Right kidney (tissue), 1 donor: ENCODE measurements at regions not wholly inside any gene's neighbourhood (a gene's known extent, or its start where the extent isn't known, plus 50 kb on each side); places are given as distances from the start of the nearest gene placed in this dataset.

Experiments
- DNase-seq: peaks from one replicate; pipeline ENCODE4 v3.0.0-alpha.2; 2016

DNA sequence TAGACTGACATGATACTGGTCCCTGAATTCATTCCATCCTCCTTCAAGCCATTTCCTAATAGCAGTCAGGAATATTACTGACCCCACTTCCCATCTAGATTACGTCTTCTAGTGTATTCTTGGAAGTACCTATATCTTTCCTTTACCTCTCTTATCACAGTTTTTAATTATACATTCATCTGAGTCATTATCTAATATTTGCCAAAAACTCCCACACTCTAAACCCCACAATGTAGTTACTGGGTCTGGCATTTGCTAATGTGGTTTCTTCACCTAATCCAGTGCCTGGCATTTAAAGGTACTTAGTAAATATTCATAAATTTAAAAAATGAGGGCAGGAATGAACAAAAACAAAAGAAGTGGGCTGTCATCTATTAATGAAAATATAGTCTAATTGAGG is 441.8 kb upstream of the SETBP1 start:
- no peak for DNase-seq

DNA sequence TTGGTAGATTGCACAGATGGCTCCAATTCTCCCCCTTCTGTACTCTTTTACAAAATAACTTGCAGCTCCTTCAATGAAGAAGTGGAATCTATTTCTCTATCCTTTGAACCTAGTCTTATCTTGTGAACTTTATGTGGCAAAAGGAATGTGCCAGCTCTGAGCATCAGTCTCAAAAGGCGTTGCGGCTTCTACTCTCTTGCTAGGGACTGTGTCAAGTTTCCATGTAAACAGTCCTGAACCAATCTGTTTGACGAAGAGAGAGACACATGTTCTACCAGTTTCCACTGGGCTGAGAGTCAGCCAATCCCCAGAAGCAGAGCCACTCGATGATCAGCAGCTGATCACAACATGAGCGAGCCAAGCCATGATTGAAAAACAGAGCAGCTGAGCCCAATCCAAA is 439.7 kb upstream of the SETBP1 start:
- DNase-seq: no peak

DNA sequence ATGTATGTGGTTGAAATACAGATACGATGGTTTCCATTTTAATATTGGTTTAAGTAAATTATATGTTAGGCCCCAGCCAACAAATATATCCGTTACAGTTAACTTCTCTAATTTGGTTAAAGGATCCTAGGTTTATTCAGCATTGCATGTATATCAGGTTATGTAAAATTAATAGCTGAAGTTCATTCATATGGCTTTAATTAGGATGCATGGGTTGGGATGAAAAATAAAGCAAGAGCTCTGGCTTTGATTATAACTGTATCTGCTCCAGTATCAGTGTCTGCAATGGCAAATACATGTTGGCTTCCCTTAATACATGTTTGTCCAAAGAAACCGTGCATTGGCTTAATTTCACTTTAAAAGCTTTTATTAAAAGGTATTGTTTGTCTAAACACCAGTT is 435.7 kb upstream of the SETBP1 start:
- DNase-seq: no peak

DNA sequence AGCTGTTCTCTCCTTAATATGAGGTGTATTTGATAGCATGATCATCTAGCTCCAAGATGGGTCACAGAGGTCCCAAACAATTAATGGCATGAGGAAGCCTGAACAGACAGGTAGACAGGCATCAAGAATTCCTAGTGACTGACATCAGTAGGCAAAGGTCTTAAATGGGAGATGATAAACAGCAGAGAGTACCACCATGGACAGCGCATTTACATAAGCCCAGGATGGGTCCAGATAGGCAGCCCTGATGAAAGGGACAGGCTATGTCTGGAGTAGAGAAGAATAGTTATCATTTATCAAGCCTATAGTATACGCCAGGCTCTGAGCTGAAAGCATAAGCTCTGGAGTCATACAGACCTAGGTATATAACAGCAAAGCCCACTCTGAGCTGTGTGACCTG is 434.7 kb upstream of the SETBP1 start:
- DNase-seq: no peak

DNA sequence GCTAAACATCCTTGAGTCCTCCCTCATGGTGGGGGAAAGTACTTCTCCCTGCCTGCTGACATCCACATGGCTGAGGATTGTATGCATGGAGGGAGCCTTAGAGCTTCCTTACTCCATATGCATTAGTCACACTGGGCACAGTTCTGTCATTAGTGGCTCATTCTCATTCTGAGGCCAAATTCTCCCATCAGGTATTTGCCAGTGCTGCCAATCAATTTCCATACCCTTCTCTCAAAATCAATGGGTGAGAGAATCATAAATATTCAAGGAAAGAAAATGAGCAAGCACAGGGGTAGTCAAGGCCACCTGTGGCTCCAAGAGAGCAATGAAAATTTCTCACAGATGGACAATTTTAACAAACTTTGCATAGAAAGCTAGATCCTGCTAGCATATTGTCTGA is 422.6 kb upstream of the SETBP1 start:
- DNase-seq: no peak

DNA sequence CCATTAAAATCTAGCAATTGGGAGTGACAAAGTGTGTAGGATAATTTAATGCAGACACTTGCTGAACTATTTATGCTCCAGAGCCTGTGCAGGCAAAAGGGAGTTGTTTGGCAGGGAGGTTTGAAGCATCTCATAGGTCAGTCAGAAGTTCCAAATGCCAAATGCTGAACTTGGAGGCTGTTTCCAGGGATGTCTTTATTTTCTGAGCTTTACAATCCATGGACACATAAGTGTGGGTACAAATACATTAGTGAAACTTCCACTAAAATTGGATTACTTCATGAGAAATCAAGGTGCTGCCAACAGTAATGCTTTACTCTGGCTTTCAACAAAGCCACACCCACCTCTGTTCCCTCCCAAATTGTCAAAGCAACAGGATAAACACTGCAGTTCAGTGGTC is 422.1 kb upstream of the SETBP1 start:
- DNase-seq: no peak

DNA sequence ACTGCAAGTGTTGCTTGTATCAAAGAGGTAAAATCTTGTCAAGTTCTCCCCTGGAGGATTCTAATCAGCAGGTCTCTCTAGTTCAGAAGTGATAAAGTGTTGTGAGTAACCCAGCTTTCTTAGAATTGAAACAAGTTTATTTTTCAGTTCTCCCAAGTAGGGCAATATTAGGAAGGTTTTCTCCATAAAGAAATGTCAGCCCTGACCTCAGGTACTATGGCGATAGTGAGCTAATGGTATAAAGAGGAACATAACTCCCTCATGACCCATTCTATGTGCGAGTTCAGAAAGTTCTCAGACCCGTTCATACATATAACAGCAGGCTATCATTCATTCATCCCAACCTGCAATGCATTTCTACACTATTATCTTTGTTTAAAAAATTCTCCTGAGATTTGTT is 421.1 kb upstream of the SETBP1 start:
- DNase-seq: no peak

DNA sequence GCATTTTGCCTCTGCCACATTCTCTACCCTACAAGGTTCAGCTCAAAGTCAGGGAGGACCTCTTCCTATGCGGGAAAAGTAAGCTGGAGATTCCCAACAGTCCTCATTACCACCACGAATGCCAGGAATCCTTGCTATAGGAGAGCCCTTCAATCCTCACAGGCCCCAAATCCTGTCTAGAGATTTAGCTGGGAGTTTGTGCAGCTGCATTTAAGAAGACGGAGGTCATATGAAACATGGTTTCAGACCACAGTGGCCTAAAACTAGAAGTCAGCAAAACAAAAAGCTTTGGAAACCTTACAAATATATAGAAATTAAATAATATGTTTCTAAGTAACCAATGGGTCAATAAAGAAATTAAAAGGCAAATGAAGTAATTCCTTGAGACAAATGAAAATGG is 415.3 kb upstream of the SETBP1 start:
- DNase-seq: no peak

DNA sequence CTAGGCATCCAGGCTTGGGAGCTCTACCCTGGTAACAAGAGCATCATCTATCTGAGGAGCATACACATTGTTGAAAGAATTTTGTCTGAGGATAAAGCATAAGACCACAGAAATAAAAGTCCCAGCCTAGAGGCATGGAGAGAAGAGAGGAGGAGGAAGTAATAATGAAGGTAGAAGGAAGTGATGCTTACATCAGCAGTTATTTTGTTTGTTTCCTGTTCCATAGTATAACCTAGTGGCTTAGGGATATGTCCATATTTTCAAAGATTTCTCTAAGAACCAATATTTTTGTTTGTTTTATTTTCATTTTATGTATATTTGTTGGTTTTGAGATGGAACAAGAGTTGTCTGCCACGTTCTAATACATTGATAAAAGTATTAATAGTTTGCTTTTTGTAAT is 407.4 kb upstream of the SETBP1 start:
- no peak for DNase-seq

DNA sequence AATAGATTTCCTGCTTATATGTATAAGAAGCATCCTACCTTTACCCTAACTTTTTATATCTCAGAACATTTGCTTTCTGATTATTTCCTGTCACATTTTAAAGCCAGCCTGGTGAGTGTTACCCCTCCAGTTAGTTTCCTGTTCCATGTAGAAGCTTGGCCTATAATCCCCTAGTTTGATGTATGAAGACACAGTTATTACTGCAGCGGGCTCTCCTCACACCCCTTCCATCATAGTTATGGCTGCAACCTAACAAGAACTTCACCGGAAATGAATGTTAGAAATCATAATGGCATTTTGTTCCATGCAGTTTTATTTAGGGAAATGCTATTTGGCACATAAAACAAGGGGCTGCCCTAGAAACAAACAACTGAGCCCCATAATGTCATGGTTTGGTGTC is 400.2 kb upstream of the SETBP1 start:
- no peak for DNase-seq

DNA sequence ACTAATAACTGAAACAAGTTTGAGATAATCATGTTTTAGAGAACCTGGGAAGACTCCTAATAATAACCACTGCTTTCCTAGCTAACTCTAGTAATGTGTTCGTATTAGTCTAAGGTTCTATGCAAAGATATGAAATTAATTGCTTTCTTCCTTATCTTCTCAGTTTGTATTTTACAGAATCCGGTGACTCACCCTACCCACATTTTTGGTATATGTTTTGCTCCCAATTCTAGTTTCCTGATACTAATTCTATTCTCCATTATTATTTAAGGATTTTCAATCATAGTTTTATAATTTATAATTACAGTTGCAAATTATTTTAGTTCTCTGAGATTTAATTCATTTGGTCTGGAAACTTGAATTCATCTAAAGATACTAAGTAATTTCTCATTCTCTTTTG is 394.6 kb upstream of the SETBP1 start:
- DNase-seq: no peak

DNA sequence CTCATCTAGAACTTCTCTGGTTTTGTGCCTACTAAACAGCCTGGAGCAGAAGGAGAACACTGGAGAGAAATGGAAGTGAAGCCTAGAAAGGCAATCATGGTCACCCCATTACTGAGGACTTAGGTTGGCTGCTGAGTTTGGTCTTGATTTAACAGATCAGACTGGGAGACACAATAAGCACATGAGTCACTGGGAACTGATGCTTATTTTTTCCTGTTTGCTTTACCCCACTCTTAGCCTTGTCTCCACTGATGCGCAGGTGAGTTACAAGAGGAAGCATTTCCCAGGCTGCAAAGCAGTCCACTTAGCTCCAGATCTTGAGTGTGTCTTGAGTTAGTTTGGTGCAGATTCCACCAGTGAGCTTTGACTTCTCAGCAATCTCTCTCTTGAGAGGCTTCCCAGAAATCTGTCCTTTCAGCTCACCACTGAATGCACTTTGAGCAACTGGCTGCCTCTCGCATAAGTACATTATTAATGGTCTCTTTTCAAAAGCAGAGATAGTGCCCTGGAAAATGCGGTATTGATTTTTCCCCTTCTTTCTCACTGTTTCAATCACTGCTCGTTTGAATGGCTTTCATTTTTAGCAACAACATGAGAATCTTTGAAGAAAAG is 390.2 kb upstream of the SETBP1 start:
- no peak for DNase-seq

DNA sequence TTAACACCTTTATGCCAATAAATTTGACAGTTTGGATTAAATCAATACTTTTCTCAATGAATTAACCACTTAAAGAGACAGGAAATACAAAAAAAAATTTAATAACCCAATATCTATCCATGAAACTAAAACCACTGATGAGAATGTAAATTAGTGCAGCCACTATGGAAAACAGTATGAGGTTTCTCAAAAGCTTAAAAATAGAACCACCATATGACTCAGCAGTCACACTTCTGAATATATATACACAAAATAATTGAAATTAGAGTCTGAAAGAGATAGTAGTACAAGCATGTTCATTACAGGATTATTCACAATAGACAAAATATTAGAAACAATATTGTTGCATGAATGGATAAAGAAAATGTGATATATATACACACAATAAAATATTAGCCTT is 382.1 kb upstream of the SETBP1 start:
- no peak for DNase-seq

DNA sequence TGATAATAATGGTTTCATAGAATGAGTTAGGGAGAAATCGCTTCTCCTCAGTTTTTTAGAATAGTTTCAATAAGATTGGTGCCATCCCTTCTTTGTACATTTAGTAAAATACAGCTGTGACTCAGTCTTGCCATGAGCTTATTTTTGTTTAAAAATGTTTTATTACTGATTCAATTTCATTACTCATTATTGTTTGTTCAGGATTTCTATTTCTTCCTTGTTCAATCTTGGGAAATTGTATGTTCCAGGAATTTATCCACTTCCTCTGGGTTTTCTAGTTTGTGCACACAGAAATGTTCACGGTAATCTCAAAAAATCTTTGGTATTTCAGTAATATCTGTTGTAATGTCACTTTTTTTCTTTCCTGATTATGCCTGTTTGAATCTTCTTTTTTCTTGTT is 371.5 kb upstream of the SETBP1 start:
- no peak for DNase-seq

DNA sequence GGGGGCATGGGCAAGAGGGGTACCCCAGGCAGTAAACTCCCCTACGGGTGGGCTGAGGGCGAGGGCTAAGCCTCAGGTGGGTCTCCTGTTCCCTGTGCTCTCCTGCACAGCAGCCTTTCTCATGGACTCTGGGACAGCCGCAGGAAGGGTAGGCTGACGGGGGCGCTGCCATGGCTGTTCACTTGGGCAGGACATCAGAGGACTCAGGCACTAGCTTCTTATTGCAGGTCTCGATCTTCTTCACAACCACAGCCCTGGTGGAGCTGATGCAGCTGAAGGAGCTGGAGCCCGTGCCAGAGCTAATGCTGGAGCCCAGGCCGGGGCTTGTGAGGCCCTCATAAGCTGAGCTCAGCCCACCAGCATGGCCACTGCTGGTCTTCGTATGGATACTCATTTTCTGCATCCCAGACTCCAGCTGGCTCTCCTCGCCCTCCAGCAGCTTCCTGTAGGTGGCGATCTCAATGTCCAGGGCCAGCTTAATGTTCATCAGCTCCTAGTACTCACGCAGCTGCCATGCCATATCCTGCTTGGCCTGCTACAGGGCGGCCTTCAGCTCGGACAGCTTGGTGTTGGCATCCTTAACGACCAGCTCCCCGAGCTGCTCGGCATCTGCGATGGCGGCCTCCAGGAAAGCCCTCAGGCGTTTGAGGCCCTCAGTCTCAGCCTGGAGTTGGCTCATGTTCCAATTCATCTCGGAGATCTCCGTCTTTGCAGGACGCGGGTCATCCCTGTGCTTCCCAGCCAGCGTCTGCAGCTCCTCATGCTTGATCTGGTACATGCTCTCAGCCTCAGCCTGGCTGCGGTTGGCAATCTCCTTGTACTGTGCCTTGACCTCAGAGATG is 359.8 kb upstream of the SETBP1 start:
- no peak for DNase-seq

DNA sequence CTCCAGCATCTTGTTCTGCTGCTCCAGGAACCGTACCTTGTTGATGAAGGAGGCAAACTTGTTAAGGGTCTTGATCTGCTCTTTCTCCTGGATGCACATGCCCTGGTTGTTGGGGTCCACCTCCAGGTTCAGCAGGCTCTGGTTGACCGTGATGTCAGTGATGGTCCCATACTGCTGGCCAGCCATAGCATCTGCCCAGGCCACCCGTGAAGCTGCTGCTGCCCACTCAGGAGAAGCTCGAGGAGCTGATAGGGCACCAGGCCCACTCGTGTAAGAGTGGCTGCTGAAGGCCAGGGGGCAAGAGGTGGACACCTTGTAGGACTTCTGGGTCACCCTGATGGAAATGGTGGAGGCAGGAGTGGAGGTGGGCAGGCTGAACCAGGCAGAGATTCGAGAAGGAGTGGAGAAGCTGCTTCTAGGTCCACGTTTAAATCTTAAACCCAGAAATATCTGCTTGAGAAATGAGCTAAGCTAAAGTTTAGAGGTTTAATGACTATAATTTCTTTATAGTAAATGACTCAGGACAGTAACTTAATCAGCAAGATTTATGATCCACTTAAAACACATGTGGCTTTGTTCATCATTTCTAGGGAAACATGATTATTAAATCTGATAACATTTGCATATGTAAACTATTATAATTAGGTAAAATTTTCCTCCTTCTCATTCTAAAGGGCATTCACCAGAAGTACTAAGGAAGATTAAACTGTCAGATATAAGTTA is 358.7 kb upstream of the SETBP1 start:
- no peak for DNase-seq

DNA sequence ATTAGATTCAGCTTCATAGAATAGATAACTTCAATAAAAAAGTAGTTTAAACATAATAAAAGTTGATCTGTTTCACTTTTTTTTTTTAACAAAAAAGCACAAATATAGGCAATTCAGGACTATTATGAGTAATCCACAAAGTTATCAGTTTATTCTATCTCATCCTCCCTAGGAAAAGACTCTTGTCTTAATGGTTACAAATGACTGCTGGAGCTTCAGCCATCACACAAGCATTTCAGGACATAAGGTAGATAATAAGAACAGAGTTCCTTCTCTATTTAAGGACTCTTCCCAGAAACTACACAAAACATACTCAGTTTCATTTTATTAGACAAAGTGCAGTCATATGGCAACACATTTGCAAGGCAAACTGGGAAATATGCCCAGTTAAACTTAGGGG is 357.6 kb upstream of the SETBP1 start:
- DNase-seq: no peak

DNA sequence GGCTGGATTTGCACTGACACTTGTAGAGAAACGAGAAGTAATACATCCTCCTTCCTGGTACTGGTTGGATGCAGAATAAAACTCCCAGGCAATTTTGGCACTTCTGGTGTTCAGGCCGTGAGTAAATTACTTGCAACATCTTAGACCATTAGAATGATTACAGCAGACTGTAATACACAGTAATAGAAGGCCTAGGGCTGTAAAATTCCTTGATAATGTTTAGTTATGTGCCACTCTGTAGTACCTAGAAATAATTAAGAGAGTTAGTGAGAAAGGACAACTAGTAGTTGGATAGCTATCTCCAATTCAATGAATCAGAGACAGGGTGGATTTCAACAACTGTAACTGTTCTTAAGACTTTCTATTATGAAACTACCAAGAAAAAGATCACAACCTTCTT is 356.3 kb upstream of the SETBP1 start:
- no peak for DNase-seq

DNA sequence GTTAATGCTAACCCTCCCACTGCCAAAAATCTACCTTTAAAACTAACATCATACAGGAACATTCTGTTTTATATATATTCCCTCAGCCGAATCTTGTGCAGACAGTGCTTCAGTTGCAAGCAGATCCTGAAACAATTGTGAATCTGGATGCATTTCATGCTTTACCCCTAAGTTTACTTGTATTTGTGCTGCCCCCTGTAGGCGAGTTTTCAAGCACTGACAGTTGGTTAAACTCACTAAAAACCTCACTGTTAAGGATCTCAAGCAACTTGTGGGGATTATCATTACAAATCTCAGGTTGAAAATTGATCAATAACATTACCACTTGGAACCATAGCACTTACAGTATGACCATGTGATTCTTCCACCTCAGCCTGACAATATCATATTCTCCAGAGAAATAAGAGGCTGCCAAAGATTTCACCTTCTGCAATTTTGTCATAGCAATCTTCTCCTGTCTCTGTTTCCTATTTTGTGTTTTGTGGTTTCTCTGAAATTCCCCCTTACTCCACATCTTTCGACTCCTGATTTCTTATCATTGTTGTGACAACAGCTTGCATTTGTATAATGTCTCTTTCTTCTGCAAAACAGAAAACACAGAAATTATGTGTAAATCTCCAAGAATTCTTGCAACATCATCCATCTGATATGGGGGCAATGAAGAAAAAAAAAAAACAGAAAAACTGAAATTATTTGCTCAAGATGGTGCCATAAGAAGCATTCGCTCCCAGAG is 354.6 kb upstream of the SETBP1 start:
- no peak for DNase-seq

DNA sequence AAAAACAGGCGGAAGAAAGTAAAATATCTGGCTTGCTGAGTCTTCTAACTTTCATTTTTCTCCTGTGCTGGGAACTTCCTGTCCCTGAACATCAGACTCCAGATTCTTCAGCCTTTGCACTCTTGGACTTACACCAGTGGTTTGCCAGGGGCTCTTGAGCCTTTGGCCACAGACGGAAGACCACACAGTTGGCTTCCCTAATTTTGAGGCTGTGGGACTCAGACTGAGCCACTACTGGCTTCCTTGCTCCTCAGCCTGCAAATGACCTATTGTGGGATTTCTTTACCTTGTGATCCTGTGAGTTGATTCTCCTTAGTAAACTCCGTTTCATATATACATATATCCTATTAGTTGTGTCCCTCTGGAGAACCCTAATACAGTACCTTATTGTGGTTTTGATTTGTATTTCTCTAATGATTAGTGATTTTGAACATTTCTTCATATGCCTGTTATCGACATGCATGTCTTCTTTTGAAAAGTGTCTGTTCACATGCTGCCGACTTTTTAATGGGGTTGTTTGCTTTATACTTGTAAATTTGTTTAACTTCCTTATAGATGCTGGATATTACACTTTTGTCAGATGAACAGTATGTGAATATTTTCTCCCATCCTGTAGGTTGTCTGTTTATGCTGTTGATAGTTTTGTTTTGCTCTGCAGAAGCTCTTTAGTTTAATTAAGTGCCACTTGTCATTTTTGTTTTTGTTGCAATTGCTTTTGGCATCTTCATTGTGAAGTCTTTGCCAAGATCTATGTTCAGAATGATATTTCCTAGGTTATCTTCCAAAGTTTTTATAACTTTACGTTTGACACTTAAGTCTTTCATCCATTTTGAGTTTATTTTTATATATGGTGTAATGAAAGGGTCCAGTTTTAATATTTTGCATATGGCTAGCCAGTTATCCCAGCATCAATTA is 348.8 kb upstream of the SETBP1 start:
- no peak for DNase-seq

DNA sequence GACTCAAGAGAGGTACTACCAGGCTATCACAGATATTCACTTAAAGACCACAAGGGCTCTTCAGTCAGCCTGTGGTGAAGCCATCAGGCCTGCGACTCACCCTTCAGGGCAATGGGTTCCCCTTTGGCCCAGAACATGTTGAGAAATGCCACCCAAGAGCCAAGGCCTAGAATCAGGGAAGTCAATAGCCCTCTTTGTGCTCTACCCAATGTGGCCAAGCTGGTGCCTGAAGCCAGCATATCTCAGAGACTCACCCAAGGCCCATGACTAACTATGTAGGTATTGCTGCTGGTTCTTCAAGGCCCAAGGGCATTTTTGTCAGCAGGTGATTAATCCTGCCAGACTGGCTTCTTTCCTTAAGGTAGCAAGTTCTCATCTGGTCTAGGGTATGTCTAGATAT is 338.9 kb upstream of the SETBP1 start:
- no peak for DNase-seq

DNA sequence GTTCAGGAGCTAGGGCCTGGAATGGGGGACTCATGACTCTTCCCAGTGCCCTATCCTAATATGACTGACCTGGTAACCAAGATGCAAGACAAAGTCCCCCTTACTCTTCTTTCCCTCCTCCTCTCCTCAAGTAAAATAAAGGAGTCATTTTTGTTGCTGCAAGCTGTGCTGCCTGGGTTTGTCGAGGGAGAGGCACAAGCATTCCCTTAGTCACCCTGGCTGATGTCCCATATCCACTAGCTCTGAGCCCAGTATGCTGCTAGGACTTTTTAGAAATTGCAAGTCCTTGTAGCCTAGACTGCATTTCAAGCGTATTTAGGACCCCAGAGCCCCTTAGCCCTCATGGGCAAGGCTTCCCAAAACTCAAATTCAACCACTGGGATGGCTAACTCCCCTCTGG is 338.5 kb upstream of the SETBP1 start:
- DNase-seq: no peak
